ENCODE measurements at regions not wholly inside any gene's neighbourhood (a gene's known extent, or its start where the extent isn't known, plus 50 kb on each side); places are given as distances from the start of the nearest gene placed in this dataset.

DNA sequence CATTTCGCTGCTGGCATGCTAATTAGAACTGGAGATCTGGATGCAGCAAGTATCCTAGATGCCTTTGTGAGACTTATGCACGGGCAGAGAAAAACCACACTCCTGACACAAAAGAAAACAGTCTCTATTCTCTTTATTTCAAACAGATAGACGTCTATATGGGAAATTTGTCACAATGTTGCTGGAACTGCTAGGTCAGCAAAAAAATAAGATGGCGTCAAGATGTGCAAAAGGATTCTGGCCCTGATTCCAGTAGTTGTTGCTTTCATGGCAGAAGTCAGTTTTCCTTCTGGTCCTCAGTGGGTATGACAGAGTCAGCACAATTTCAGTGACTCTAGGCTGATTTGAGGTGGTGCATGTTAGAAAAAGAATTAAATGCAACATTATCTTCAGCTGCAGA lies 1068.0 kb downstream of the SLITRK5 start:
- no peak overlapping the region for H2AFZ ChIP-seq
- WGBS (ENCODE audit: low lambda C conversion rate, missing lambda C conversion rate) = 90% methylated on average over 4 of the region's 4 CpGs
- no peak for DNase-seq (ENCODE audit: low spot score)

GRCh38 chr13:88744289-88744688 lies 1073.1 kb downstream of the SLITRK5 start:
- H3K4me1 ChIP-seq (ENCODE audit: insufficient read depth) = no peaks in the 10 kb centered on the region
- H3K27ac ChIP-seq = no peak overlapping the region
- no peak overlapping the region for H2AFZ ChIP-seq
- no peak overlapping the region for H3K4me2 ChIP-seq
- no peak for DNase-seq (ENCODE audit: low spot score)
- no peaks in the 10 kb centered on the region for H3K27me3 ChIP-seq
- no peaks in the 10 kb centered on the region for H3K9me2 ChIP-seq (replicated peaks; ENCODE audit: insufficient read depth)
- H3K79me2 ChIP-seq = no peaks in the 10 kb centered on the region
- H4K20me1 ChIP-seq (ENCODE audit: insufficient read depth, poor library complexity, severe bottlenecking) = no peaks in the 10 kb centered on the region
- TF ChIP-seq EZH2phosphoT487 (IDR thresholded peaks at IDR 0.05; ENCODE audit: low read depth, severe bottlenecking, unreplicated experiment) (no peak), EZH2 (IDR thresholded peaks at IDR 0.05; ENCODE audit: borderline replicate concordance) (no peak), CTCF (IDR thresholded peaks at IDR 0.05; ENCODE audit: poor library complexity) (no peak)
- no peak overlapping the region for H3K4me3 ChIP-seq
- no peaks in the 10 kb centered on the region for H3K9me3 ChIP-seq (ENCODE audit: low read depth)
- H3K36me3 ChIP-seq (replicated peaks; ENCODE audit: insufficient read depth, low read depth) = no peaks in the 10 kb centered on the region

More for the DNA sequence above, 1068.0 kb downstream of the SLITRK5 start:
- Histone ChIP-seq H3K36me3 (replicated peaks; ENCODE audit: insufficient read depth, low read depth) (no peaks in the 10 kb centered on the region), H3K4me3 (no peak overlapping the region), H3K9me2 (replicated peaks; ENCODE audit: insufficient read depth) (no peaks in the 10 kb centered on the region), H4K20me1 (ENCODE audit: insufficient read depth, poor library complexity, severe bottlenecking) (no peaks in the 10 kb centered on the region), H3K79me2 (no peaks in the 10 kb centered on the region), H3K4me1 (ENCODE audit: insufficient read depth) (no peaks in the 10 kb centered on the region), H3K4me2 (no peak overlapping the region), H3K9me3 (ENCODE audit: low read depth) (no peaks in the 10 kb centered on the region), H3K27ac (no peak overlapping the region), H3K27me3 (no peaks in the 10 kb centered on the region)
- no peak for TF ChIP-seq CTCF (IDR thresholded peaks at IDR 0.05; ENCODE audit: poor library complexity)

DNA sequence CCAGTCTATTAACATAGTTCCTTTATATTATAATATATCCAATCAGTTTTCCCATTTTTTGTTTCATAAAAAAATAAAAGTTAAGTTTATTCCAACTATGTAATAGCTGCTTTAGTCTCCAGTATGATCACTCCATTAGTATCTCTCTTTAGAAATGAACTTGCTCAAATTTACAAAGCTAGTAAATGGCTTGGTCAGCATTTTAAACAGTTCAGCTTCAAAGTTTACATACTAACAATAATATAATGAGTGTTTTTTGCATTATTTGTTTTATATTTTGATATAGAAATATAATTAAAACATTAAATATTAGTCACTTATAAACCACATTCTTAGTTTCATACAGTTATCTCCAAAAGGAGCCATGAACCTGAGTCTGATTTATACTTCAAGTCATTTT lies 1073.8 kb downstream of the SLITRK5 start:
- Histone ChIP-seq H3K4me1 (ENCODE audit: insufficient read depth) (no peaks in the 10 kb centered on the region), H3K27ac (no peak overlapping the region), H3K4me2 (no peak overlapping the region), H4K20me1 (ENCODE audit: insufficient read depth, poor library complexity, severe bottlenecking) (no peaks in the 10 kb centered on the region), H3K79me2 (no peaks in the 10 kb centered on the region), H3K4me3 (no peak overlapping the region), H3K9me3 (ENCODE audit: low read depth) (no peaks in the 10 kb centered on the region), H3K36me3 (replicated peaks; ENCODE audit: insufficient read depth, low read depth) (no peaks in the 10 kb centered on the region), H3K9me2 (replicated peaks; ENCODE audit: insufficient read depth) (no peaks in the 10 kb centered on the region), H2AFZ (no peak overlapping the region), H3K27me3 (no peaks in the 10 kb centered on the region)
- no peak for TF ChIP-seq EZH2 (IDR thresholded peaks at IDR 0.05; ENCODE audit: borderline replicate concordance)
- TF ChIP-seq CTCF (IDR thresholded peaks at IDR 0.05; ENCODE audit: poor library complexity) = no peak
- no peak for TF ChIP-seq EZH2phosphoT487 (IDR thresholded peaks at IDR 0.05; ENCODE audit: low read depth, severe bottlenecking, unreplicated experiment)
- DNase-seq (ENCODE audit: low spot score) = no peak

GRCh38 chr13:88752041-88752440 lies 1080.9 kb downstream of the SLITRK5 start:
- 55% methylated on average over 1 of the region's 1 CpG for WGBS (ENCODE audit: low lambda C conversion rate, missing lambda C conversion rate)
- Histone ChIP-seq H2AFZ (no peak overlapping the region), H3K9me3 (ENCODE audit: low read depth) (no peaks in the 10 kb centered on the region), H3K27me3 (no peaks in the 10 kb centered on the region), H3K79me2 (no peaks in the 10 kb centered on the region), H4K20me1 (ENCODE audit: insufficient read depth, poor library complexity, severe bottlenecking) (no peaks in the 10 kb centered on the region), H3K4me1 (ENCODE audit: insufficient read depth) (no peaks in the 10 kb centered on the region), H3K4me3 (no peak overlapping the region), H3K9me2 (replicated peaks; ENCODE audit: insufficient read depth) (no peaks in the 10 kb centered on the region), H3K4me2 (no peak overlapping the region), H3K36me3 (replicated peaks; ENCODE audit: insufficient read depth, low read depth) (no peaks in the 10 kb centered on the region), H3K27ac (no peak overlapping the region)
- TF ChIP-seq CTCF (IDR thresholded peaks at IDR 0.05; ENCODE audit: poor library complexity) (no peak), EZH2phosphoT487 (IDR thresholded peaks at IDR 0.05; ENCODE audit: low read depth, severe bottlenecking, unreplicated experiment) (no peak), EZH2 (IDR thresholded peaks at IDR 0.05; ENCODE audit: borderline replicate concordance) (no peak)
- no peak for DNase-seq (ENCODE audit: low spot score)
